OCI-M2 (cell line): ENCODE measurements at regions not wholly inside any gene's neighbourhood (a gene's known extent, or its start where the extent isn't known, plus 50 kb on each side); places are given as distances from the start of the nearest gene placed in this dataset.

ENCODE experiments used
- DNase-seq: peaks from one replicate; lab custom pipeline; 2025; ENCODE audit not compliant: unreplicated experiment; lab: John Stamatoyannopoulos, UW

- no peak for DNase-seq
These were observed 203.4 kb downstream of the FAM76B start for GRCh38 chr11:95586155-95586554.

DNA sequence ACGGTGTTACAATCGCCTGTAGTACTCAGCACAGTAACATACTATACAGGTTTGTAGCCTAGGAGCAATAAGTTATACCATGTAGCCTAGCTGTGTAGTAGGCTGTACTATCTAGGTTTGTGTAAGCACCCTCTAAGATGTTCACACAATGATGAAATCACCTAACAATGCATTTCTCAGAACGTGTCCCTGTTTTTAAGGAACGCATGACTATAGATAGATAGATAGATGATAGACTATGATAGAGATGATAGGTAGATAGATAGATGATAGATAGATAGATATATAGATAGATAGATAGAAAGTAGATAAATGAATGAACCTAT, 203.9 kb downstream of the FAM76B start:
- no peak for DNase-seq

DNA sequence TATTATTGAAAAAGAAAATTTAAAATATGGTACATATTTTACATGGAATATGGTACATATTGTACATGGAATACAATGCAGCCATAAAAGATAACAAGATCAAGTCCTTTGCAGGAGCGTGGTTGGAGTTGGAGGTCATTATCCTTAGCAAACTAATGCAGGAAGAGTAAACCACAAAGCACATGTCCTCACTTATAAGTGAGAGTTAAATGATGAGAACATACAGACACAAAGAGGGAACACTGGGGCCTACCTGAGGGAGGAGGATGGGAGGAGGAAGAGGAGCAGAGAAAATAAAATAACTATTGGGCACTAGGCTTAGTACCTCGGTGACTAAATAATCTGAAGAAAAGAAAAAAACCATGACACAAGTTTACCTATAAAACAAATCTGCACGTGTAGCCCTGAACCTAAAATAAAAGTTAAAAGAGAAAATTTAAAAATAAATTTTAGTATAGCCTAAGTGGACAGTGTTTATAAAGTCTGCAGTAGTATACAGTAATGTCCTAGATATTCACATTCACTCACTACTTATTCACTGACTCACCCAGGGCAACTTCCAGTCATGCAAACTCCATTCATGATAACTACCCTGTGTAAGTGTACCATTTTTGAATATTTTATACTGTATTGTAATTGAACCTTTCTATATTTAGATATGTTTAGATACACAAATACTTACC, 204.4 kb downstream of the FAM76B start:
- DNase-seq = no peak

- DNase-seq = no peak
These were observed 205.0 kb downstream of the FAM76B start for GRCh38 chr11:95584589-95584988.

- DNase-seq = no peak
These were observed 205.4 kb downstream of the FAM76B start for GRCh38 chr11:95584180-95584579.

DNA sequence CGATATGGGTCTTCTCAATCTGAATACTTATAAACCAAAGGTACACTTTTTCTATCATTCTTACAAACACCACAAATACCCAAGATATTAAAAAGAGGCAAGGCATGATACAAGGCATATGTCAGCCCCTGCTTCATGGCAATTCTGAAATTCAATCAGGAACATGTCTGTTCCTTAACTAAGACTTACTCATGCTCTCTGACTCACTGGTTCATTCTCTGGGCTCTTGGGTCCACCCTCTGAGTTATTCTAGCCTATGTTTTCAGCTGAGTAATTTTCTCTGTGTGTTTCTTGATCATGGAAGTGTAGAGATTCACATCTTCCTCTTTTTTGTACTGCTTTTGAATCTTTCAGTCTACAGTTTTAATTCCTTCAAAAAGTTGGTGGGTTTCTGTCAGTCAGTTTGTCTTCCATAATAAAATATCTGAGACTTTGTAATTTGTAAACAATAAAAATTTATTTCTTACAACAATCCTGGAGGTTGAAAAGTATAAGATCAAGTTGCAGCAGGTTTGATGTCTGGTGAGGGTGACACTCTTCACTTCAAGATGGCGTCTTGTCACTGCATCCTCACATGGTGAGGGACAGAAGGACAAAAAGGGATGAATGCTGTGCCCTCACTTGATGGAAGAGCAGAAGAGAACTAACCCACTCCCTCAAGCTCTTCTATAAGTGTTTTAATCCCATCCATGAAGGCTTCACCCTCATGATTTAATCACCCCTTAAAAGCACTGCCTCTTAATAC, 211.7 kb downstream of the FAM76B start:
- DNase-seq = no peak

- DNase-seq = no peak
These were observed 213.3 kb downstream of the FAM76B start for GRCh38 chr11:95576146-95576845.

DNA sequence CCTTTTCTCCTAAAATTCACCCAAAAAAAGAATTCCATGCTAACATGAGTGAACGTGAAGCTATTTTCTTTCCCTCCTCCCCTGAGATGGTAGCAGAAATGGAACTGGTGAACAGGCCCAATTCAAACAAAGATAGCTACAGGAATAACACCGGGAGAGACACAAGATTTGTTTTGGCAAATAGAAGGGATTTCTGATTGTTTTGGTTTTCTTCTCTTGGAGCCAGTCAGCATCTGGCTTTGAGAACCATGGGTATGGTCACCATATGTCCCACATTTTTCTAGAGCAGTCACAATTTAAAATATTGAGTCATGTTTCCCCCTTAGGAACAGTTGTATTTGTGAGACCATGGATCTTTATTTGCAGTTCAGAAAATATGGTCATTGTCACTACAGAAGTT, 214.1 kb downstream of the FAM76B start:
- DNase-seq = no peak

DNA sequence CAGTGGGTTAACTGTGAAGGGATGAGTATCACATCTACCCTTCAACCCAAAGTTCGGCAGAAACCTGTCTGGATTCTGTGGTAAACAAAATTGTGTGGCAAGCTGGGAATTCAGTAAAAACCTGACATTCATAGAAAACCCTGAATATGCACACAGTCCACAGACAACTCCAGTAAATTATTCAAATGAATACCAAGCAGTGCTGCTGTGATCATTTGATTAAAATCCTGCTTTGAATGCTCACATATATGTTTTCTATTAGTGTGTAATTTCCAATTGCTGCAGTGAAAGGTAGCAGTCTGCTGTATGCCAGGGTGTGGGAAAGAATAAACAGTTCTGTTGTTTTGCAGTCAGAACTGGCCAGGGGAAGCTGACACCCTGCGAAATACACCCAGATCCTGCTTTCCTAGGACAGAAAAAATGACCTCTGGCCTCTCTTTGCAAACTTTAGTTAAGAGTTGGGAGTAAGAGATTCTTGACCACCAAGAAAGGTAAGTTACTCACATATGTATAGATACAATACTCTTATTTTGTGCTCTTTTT, 217.8 kb downstream of the FAM76B start:
- no peak for DNase-seq

DNA sequence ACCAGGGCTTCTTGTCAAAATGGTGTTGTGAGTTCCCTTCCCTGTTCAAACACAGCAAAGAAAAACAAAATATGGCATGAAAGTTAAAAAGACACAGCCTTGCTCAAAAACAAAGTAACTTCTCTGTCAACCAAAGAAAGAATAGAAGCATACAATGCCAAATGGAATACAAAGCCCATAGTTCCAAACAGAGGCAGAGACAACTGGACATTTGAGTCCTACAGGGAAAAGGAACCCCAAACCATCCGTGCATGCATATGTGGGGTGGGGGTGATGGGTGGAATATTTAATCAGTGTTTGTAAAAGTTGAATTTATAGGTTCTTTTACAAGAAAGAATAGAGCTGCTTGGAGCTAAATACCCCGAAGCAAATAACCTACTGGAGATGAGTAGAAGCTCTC, 218.7 kb downstream of the FAM76B start:
- DNase-seq = no peak

- no peak for DNase-seq
These were observed 220.4 kb downstream of the FAM76B start for GRCh38 chr11:95569207-95569606.

- no peak for DNase-seq
These were observed 221.3 kb downstream of the FAM76B start for GRCh38 chr11:95568281-95568680.

DNA sequence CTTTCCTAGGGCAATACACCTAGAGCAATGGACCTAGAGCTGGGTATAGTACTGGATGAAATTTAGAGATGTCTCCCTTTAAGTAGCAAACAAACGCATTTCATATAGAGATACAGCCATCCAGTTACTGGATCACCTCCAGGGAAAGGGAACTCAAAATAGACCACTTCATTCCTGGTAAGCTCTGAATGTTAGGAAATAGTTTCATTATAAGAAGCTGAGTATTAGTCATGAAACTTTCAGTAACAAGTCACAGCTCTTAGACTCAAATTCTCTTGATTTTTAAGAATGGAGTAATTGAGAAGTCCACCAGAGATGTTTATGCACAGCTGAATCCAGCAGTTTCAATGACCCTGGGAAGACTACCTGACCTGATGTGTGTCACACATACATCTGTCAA, 221.9 kb downstream of the FAM76B start:
- no peak for DNase-seq

DNA sequence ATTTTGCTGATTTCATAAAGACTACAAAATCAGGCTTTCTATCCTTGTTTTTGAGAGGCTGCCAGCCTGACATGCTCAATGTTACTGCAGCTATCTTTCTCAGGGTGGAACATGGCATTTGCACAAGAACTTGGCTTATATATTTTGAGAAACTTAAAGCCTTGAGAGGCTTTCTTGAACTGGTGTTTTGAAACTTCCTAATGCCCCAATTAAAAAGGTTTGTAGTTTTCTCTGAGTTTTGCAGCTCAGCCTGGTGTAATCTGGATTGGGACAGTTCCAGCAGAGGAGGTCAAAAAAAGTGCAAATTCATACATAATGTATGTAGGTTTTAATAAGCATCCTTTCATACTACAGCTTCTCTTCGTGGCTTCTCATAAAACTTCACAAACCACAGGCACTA, 223.4 kb downstream of the FAM76B start:
- no peak for DNase-seq

- no peak for DNase-seq
These were observed 223.8 kb downstream of the FAM76B start for GRCh38 chr11:95565724-95566141.

- no peak for DNase-seq
These were observed 225.7 kb downstream of the FAM76B start for GRCh38 chr11:95563859-95564258.

DNA sequence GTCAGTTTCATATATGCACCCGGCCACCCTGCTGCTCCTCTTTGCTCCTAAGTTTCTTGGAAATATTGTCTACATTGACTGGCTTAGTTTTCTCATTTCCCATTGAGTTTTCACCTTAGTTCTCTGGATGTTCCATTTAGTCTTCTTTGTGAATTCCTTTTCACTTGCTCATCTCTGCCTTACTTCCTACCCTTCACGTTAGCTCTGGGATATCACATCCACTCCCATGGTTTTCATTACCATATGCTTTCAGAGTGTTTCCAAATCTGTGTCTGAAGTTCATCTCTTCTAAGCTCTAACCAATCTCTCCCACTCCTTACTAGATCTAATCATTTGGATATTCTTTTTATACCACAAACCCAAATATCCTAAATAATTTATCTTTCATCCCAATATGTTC, 226.4 kb downstream of the FAM76B start:
- no peak for DNase-seq

GRCh38 chr11:95562196-95562921, 227.2 kb downstream of the FAM76B start:
- DNase-seq = no peak

DNA sequence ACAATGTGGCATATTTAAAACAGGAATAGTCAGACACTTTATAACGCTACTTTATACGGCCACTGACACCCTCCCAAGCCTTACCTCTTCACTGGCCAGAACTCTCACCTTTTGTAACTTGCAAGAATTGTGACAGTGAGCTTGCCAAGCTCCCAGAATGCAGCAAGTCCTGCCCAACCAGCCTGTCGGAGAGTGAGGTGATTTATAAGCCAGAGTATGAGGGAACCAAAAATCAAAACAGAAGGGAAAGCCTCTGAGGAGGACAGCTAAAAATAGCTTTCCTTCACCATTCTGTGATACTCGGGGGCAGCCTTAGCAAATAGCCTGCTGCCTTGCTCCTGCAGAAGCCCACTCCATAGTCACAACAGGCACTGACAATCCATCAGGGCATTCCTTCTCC, 229.7 kb downstream of the FAM76B start:
- no peak for DNase-seq

GRCh38 chr11:95557376-95557775, 232.2 kb downstream of the FAM76B start:
- no peak for DNase-seq
